Mesodermal cell (in vitro differentiated cells): ENCODE measurements at regions not wholly inside any gene's neighbourhood (a gene's known extent, or its start where the extent isn't known, plus 50 kb on each side); places are given as distances from the start of the nearest gene placed in this dataset.

Experiments
- H3K27ac ChIP-seq: 2 replicates; pipeline ENCODE4 v1.7.0; 2013; ENCODE audit warnings: mild to moderate bottlenecking, low read depth, low read length, moderate library complexity; ENCODE audit not compliant: severe bottlenecking
- H3K36me3 ChIP-seq: 2 replicates; pipeline ENCODE4 v1.7.1; 2013; ENCODE audit warnings: mild to moderate bottlenecking, low read length, moderate library complexity; ENCODE audit not compliant: control insufficient read depth, insufficient read depth
- H3K4me1 ChIP-seq: one replicate; pipeline ENCODE4 v1.7.1; 2013; ENCODE audit warnings: mild to moderate bottlenecking, low read length; ENCODE audit not compliant: insufficient read depth, control insufficient read depth, poor library complexity, severe bottlenecking
- H3K4me3 ChIP-seq: 2 replicates; pipeline ENCODE4 v1.7.0; 2013; ENCODE audit warnings: low read length, control low read depth, mild to moderate bottlenecking; ENCODE audit not compliant: insufficient read depth, poor library complexity, severe bottlenecking; ENCODE audit errors: extremely low read depth
- H3K9me3 ChIP-seq: 2 replicates; pipeline ENCODE4 v1.7.1; 2013; ENCODE audit warnings: mild to moderate bottlenecking, low read length, moderate library complexity; ENCODE audit not compliant: control insufficient read depth
- WGBS, 2 experiments: methylation state at CpG; one replicate each; pipeline ENCODE4 v1.1.5; 2013; ENCODE audit warnings: missing lambda C conversion rate in 2 of 2; ENCODE audit not compliant: insufficient coverage in 2 of 2; 5-methylcytosine and 5-hydroxymethylcytosine counted together

DNA sequence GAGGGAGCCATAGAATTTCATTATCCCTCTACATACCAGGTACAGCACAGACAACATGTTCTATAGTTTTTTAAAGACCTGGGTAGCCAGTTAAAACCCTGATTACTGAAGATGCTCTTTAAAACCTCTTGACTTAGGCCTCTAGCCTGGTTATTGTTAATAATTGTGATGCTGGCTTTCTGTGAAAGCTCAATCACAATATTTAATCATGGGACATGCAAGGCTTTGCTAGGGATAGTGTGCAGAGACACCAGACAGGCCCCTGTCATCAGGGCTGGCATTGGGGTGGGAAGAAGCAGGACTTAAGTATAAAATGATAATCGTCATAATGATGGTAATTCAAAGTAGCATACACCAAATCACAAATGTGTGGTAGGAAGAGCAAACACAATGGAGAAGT is 274.4 kb downstream of the PTBP2 start:
- Histone ChIP-seq H3K36me3 (no peaks in the 10 kb centered on the region), H3K4me1 (no peaks in the 10 kb centered on the region), H3K27ac (no peak overlapping the region), H3K4me3 (no peak overlapping the region), H3K9me3 (no peaks in the 10 kb centered on the region)
- no CpG with 5 or more reads among the region's 1 CpG for WGBS, 2 experiments

DNA sequence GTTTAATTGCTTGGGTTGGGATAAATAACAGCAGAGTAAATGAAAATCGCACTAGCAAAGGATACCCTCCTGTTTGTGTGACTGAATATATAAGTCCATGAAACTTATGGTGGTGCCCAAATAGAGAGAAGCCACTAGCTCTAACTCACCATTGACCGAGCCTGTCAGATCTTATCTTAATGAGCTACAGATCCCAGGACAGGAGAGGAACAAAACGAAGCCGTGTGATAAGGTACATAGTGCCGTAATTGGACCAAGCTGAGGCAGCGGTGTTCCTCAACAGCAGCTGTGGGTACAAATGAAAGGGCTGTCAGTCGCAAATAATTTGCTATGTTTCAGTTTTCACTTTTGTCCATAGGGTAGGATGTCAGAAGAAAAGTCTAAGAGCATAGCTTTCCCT is 276.1 kb downstream of the PTBP2 start:
- 83 to 89% methylated on average over 7 of the region's 7 CpGs for WGBS, 2 experiments
- Histone ChIP-seq H3K4me1 (no peaks in the 10 kb centered on the region), H3K9me3 (no peaks in the 10 kb centered on the region), H3K36me3 (no peaks in the 10 kb centered on the region), H3K27ac (no peak overlapping the region), H3K4me3 (no peak overlapping the region)

DNA sequence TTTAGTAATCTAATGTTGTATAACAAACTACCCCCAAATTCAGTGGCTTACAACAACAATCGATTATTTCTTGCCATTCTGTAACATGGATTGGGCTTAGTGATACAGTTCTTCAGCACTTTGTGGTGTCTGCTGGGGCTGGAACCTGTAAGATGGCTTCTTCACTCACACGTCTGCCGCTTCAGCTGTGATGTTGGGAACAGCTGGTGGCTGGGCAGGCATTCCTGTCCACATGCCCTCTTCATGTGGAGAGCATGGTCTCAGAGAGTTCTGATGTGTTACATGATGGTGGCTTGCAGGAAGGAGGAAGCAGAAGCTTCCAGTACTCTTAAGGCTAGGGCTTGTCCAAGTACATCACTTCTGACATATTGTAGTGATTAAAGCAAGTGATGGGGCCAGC is 276.9 kb downstream of the PTBP2 start:
- Histone ChIP-seq H3K4me1 (no peaks in the 10 kb centered on the region), H3K4me3 (no peak overlapping the region), H3K9me3 (no peaks in the 10 kb centered on the region), H3K27ac (no peak overlapping the region), H3K36me3 (no peaks in the 10 kb centered on the region)
- 90 to 100% methylated on average over 2 of the region's 3 CpGs for WGBS, 2 experiments

DNA sequence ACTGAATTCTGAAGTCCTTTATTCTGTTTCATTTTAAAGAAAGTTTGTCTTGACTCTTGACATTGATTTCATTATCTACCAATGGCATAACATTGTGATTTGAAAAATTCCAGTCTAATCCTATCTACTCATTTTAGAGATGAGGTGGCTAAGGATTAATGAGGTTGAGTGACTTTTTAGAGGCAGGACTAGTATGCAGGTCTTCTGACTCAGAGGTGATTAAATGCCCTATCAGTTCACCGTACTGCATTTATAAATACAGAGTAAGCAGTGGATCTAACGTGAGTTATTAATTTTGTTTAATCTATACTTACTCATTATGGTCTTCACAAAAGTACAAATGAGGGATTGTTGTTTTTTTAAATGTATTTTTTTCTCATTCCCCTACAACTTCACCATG is 277.6 kb downstream of the PTBP2 start:
- Histone ChIP-seq H3K9me3 (no peaks in the 10 kb centered on the region), H3K4me1 (no peaks in the 10 kb centered on the region), H3K27ac (no peak overlapping the region), H3K4me3 (no peak overlapping the region), H3K36me3 (no peaks in the 10 kb centered on the region)
- no CpG with 5 or more reads among the region's 2 CpGs for WGBS, 2 experiments

DNA sequence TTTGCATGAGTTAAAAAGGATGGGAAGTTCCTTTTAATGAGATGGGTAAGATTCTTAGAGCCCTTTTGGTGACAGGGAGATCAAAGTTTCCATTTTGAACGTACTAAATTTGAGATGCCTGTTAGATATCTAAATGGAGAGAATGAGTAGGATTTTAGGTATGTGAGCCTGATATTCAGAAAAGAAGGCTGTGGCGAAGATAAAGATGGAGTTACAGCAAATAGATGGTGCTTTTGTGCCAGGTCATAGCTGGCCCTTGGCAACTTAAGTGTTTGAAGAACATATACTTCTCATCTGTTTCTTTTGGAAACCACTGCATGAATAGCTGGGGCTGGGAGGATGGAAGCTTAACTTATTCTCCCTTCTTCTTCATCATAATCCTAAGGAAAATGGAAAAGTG is 282.5 kb downstream of the PTBP2 start:
- Histone ChIP-seq H3K36me3 (no peaks in the 10 kb centered on the region), H3K27ac (no peak overlapping the region), H3K4me3 (no peak overlapping the region), H3K4me1 (no peaks in the 10 kb centered on the region), H3K9me3 (no peaks in the 10 kb centered on the region)
- 94 to 100% methylated on average over 1 of the region's 2 CpGs for WGBS, 2 experiments

DNA sequence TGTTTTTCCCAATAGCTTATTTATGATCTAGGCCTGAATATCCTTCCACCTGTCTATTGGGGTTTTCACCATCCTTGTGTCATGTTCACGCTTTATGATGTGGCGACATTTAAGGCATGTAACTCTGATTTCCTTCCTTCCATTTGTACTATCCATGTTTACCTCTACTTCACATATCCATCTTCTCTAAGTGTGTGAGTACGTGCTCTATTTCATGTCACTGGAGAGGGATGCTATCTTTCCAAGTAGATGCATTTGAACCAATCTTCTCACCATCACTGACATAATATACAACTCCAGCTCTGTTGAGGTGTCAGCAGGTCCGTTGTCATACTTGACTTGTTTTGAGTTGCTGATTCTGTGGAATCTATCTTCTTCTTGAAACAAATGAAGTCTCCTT is 283.2 kb downstream of the PTBP2 start:
- WGBS, 2 experiments, result 100% methylated on average over 1 to 3 of the region's 4 CpGs
- Histone ChIP-seq H3K36me3 (no peaks in the 10 kb centered on the region), H3K4me3 (no peak overlapping the region), H3K4me1 (no peaks in the 10 kb centered on the region), H3K27ac (no peak overlapping the region), H3K9me3 (no peaks in the 10 kb centered on the region)

DNA sequence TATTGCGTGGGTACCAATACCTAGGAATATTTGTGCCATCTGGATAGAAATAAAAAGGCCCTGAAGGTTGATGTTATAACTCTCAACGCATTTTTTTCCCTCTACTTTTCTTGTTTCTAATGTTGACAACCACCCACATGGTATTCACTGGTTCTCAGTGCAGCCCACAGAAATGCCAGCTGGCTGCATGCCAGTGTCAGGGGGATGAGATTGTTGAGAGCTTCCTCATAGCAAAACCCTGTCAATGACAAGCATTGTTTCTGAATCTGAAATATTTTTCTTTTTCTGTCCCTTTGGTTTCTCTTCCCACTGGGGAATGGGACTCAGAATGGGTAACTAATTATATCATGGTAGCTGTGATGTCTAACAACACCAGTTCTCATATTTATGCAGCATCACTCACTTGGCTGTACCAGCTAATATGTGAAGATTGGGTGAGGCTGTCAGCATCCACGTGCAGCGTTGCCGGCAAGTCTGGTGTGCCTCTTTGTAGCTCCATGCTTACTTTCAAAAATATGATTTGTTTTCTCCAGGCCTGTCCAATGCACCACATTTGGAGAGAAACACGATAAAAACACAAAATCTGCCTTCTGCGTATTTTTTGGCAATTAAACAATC is 284.6 kb downstream of the PTBP2 start:
- H3K4me1 ChIP-seq, result no peaks in the 10 kb centered on the region
- no peak overlapping the region for H3K4me3 ChIP-seq
- no peaks in the 10 kb centered on the region for H3K36me3 ChIP-seq
- 96 to 100% methylated on average over 3 to 5 of the region's 7 CpGs for WGBS, 2 experiments
- no peak overlapping the region for H3K27ac ChIP-seq
- no peaks in the 10 kb centered on the region for H3K9me3 ChIP-seq

DNA sequence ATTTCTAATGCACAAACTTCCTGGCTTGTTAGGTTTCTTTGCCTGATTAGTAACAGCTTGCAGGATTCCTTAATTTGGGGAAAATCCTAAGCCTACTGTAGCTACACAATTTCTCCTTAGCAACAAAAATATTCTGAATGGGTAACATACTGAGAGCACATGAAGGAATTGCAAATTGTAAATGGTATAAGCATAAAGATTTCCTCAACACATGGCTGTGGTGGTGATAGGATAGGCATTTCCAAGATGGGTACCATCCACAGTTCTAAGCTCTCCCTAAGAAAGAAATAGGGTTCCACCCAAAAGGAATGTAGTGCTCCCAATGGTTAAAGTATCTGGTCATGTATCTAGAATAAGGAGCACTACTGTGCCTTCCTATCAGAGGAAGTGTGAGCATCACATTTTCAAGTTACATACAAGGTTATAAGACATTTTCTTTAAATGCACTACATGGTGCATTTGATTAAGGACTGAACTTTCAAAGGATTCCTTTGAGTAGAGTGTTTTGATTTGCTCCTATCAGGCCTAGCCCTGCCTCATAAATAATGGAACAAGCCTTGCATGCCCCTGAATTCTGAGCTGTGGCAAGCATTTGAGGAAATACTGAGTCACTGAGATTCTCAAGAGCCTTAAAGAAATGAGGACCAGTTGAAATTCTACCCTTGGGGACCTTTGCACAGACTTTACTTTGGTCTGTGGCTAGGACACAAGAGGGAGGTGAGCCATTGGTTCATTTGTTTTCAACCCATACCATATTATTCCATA is 286.4 kb downstream of the PTBP2 start:
- Histone ChIP-seq H3K27ac (no peak overlapping the region), H3K4me3 (no peak overlapping the region), H3K4me1 (no peaks in the 10 kb centered on the region), H3K36me3 (no peaks in the 10 kb centered on the region), H3K9me3 (no peaks in the 10 kb centered on the region)

DNA sequence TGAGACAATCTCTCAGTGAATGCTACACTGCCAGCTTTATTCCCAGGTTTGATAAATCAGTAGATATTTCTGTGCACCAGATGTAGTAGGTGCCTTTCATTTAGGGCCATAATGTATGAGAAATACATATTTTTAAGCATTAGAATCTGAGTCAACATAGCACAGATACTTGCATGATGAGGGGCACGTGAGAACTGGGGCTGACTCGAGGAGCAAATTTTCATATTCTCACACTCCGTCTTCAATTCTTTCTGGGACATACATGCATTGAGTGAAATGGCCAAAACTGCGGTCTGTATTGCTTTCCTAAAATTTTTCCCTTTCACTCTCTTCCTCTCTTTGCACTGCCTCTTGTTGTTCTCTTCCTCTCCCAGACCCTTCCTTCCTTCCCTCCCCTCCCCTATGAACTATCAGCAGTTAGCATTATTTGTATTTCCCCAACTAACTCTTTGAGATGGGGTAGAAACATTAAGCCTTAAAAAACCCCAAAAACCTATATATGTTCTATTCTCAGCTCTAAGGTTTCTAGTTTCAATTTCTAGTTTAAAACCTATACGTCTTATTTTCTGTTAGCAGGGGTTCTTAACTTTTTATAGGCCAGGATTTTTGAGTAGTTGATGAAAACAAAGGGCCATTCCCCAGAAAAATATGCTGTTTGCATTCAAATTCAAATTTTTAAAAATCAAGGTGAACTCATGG is 289.1 kb downstream of the PTBP2 start:
- H3K27ac ChIP-seq, result no peak overlapping the region
- WGBS, 2 experiments, result 85 to 100% methylated on average over 4 of the region's 5 CpGs
- H3K4me1 ChIP-seq, result no peaks in the 10 kb centered on the region
- H3K36me3 ChIP-seq, result no peaks in the 10 kb centered on the region
- no peak overlapping the region for H3K4me3 ChIP-seq
- H3K9me3 ChIP-seq, result no peaks in the 10 kb centered on the region

DNA sequence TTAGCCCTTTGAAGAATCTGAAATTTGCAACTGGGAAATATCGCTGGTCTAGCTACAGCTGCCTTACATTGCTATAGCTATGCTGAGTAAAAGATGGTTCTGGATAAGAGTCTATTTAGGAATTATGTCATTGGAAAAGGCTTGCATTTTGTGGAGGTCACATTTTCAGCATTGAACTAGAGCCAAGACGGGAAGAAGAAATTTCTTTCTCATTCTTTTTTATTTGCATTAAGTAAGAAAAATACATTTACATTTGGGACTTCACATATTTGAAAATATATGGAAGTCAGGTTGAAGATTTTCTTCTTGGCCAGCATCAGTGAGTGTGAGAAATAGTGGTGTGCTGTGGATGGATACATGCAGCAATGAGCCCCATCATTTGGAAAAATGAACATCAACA is 291.6 kb downstream of the PTBP2 start:
- Histone ChIP-seq H3K4me3 (no peak overlapping the region), H3K4me1 (no peaks in the 10 kb centered on the region), H3K36me3 (no peaks in the 10 kb centered on the region), H3K27ac (no peak overlapping the region), H3K9me3 (no peaks in the 10 kb centered on the region)
- WGBS, 2 experiments, result 75 to 90% methylated on average over 1 of the region's 2 CpGs

DNA sequence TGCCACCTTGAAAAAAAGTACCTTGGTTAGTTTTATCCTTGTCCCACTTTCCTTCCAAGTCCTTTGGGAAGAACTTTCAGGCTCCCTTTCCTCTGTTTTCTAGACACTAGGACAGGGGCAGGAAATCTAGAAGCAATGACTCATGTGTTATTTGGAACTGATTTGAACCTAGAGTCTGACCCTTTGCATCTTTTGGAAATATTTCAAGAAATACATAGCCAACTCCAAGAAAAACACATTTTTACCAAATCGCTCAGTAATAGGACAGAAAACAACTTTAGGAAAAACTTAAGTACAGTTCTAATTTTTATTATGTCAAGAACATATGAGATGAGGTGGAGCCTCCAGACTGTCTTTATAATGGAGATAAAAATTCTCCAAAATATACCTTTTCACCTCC is 292.4 kb downstream of the PTBP2 start:
- H3K4me3 ChIP-seq, result no peak overlapping the region
- no peaks in the 10 kb centered on the region for H3K9me3 ChIP-seq
- no peaks in the 10 kb centered on the region for H3K36me3 ChIP-seq
- WGBS, 2 experiments, result no CpG with 5 or more reads among the region's 1 CpG
- no peaks in the 10 kb centered on the region for H3K4me1 ChIP-seq
- H3K27ac ChIP-seq, result no peak overlapping the region
